NB4 (cell line): ENCODE measurements at regions not wholly inside any gene's neighbourhood (a gene's known extent, or its start where the extent isn't known, plus 50 kb on each side); places are given as distances from the start of the nearest gene placed in this dataset.
"Not testable (repeated sequence)": the region's sequence is repeated elsewhere in the genome, so short reads cannot be mapped to it uniquely, and the experiment has no call there.

Experiments
- CTCF ChIP-seq: IDR thresholded peaks from one replicate; pipeline ENCODE4 v1.5.1; 2012; ENCODE audit warnings: low read depth, low read length
- POLR2A ChIP-seq: IDR thresholded peaks from 2 replicates; pipeline ENCODE4 v1.6.1; 2011; ENCODE audit warnings: mild to moderate bottlenecking; ENCODE audit not compliant: insufficient read length; ENCODE audit errors: extremely low read depth

GRCh38 chr10:48102410-48103146 is 103.0 kb upstream of the FAM25C start:
- TF ChIP-seq CTCF, POLR2A: not testable (repeated sequence)
